Heart left ventricle (tissue), 13 donors: ENCODE measurements at regions not wholly inside any gene's neighbourhood (a gene's known extent, or its start where the extent isn't known, plus 50 kb on each side); places are given as distances from the start of the nearest gene placed in this dataset.

Experiments used
- POLR2A ChIP-seq, 2 donors: fragments of 450-650 bp; IDR thresholded peaks; one replicate each; pipeline ENCODE4 v1.6.1; 2017; ENCODE audit warnings: antibody characterized with exemption in 2 of 2, mild to moderate bottlenecking in 2 of 2, moderate library complexity in 2 of 2
- TF ChIP-seq, protein P1 (sequence below), 12 donors: fragments of 200-600 bp; sonication (generic) in 4 of 12; IDR thresholded peaks; one replicate each; pipeline versions ENCODE4 v1.5.0 to v1.8.0; 2018 to 2022; ENCODE audit warnings: antibody characterized with exemption in 12 of 12, mild to moderate bottlenecking in 5 of 12
- donor health status: ischemic (EF 13 %, LVEDD 7.1; RV severe dilation, severe dysfunction).
- donor health status: DM: no; HTN: yes; CAD: no.
- donor health status: DM: no; HTN: no; CAD: no.
- donor health status: ischemic (EF 25% LVEDD 6.9; RV normal size, moderate dysfunction).
- donor health status: ischemic (EF 25% LVEDD 5.7; RV mildly dilated, moderate dysfunction).
- donor health status: ischemic (EF 35%, LVEDD 5.7; RV mildly dilated, moderate dysfunction).
- donor health status: nonischemic (EF 11% LVEDD 7.7; RV severe dilation, severe dysfunction).
- donor health status: DM: yes; HTN: yes; CAD: no.
- donor health status: PGD.
- donor health status: ischemic (EF 29% LVEDD 5.4; RV normal size, mild dysfunction).
- donor health status: nonischemic (EF 23%, LVEDD 6.1; RV moderate dilation, normal function).

DNA sequence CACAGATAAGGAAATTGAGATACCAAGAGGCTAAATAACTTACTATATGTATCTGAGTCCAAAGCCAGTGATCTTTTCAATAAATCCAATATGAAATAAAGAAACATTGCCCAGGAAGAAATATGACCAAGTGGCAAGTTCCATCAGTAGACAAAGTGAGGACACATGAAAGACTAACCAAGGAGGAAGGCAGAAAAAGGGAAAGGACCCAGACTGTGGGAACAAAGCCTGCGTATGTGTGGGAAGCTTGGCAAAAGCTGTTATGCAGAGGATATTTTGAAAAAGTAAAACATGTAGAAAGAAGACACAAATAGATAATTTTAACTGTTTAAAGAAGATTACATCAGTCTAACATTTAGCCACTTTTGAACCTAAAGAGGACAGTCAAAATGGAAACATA is 264.4 kb upstream of the PRDM1 start:
- TF ChIP-seq POLR2A (IDR thresholded peaks at IDR 0.05): no peak
- TF ChIP-seq, protein P1, sequence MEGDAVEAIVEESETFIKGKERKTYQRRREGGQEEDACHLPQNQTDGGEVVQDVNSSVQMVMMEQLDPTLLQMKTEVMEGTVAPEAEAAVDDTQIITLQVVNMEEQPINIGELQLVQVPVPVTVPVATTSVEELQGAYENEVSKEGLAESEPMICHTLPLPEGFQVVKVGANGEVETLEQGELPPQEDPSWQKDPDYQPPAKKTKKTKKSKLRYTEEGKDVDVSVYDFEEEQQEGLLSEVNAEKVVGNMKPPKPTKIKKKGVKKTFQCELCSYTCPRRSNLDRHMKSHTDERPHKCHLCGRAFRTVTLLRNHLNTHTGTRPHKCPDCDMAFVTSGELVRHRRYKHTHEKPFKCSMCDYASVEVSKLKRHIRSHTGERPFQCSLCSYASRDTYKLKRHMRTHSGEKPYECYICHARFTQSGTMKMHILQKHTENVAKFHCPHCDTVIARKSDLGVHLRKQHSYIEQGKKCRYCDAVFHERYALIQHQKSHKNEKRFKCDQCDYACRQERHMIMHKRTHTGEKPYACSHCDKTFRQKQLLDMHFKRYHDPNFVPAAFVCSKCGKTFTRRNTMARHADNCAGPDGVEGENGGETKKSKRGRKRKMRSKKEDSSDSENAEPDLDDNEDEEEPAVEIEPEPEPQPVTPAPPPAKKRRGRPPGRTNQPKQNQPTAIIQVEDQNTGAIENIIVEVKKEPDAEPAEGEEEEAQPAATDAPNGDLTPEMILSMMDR (IDR thresholded peaks at IDR 0.05): no peak
